Caco-2 (cell line): ENCODE measurements at regions not wholly inside any gene's neighbourhood (a gene's known extent, or its start where the extent isn't known, plus 50 kb on each side); places are given as distances from the start of the nearest gene placed in this dataset.

Experiments used
- BruUV-seq: library from RNA; stranded (reverse); fragments of 400-500 nt; replicated peaks from 2 replicates; lab custom pipeline; 2021; lab: Mats Ljungman, UMichigan
- CTCF ChIA-PET: fragments of 300-600 bp; sonication (Branson Sonifier 250); formaldehyde crosslinking; loops from one replicate; lab custom pipeline; 2022; ENCODE audit warnings: antibody characterized with exemption; lab: Charles Lee
- POLR2A ChIA-PET: fragments of 300-600 bp; sonication (Branson Sonifier 250); formaldehyde crosslinking; loops from one replicate; lab custom pipeline; 2022; ENCODE audit warnings: antibody characterized with exemption; lab: Charles Lee
- DNase-seq, 2 experiments: peaks; one replicate each; pipeline versions ENCODE4 v3.0.0 to v3.0.0-alpha.2; 2020 to 2022
- H3K27me3 ChIP-seq: replicated peaks from 2 replicates; pipeline ENCODE4 v1.6.0; 2011; ENCODE audit warnings: low read length; ENCODE audit not compliant: control insufficient read depth, insufficient read depth
- H3K36me3 ChIP-seq: 2 replicates; pipeline ENCODE4 v1.5.1; 2011; ENCODE audit warnings: low read length; ENCODE audit not compliant: control insufficient read depth, insufficient read depth
- H3K4me1 ChIP-seq: fragments of 250-450 bp; sonication (Bioruptor Pico); 2 replicates; pipeline ENCODE4 v1.5.1; 2020; ENCODE audit warnings: mild to moderate bottlenecking
- H3K4me3 ChIP-seq: 2 replicates; pipeline ENCODE4 v1.5.1; 2011; ENCODE audit warnings: low read depth, mild to moderate bottlenecking, control low read depth, low read length
- H3K9me3 ChIP-seq: fragments of 250-450 bp; sonication (Bioruptor Pico); 2 replicates; pipeline ENCODE4 v1.5.1; 2020; ENCODE audit warnings: mild to moderate bottlenecking, moderate library complexity
- H3K27ac Mint-ChIP-seq: one replicate; pipeline ENCODE4 v1.8.0; 2022; ENCODE audit warnings: mixed read lengths; ENCODE audit not compliant: unreplicated experiment
- H3K27me3 Mint-ChIP-seq: one replicate; pipeline ENCODE4 v1.8.0; 2022; ENCODE audit warnings: mixed read lengths; ENCODE audit not compliant: insufficient read depth, unreplicated experiment
- H3K36me3 Mint-ChIP-seq: one replicate; pipeline ENCODE4 v1.8.0; 2022; ENCODE audit warnings: mild to moderate bottlenecking, mixed read lengths; ENCODE audit not compliant: insufficient read depth, unreplicated experiment
- H3K4me1 Mint-ChIP-seq: one replicate; pipeline ENCODE4 v1.8.0; 2022; ENCODE audit warnings: low read depth, mixed read lengths; ENCODE audit not compliant: unreplicated experiment
- H3K4me3 Mint-ChIP-seq: one replicate; pipeline ENCODE4 v1.8.0; 2022; ENCODE audit warnings: mild to moderate bottlenecking, moderate library complexity, mixed read lengths; ENCODE audit not compliant: unreplicated experiment
- H3K9me3 Mint-ChIP-seq: one replicate; pipeline ENCODE4 v1.8.0; 2022; ENCODE audit warnings: mixed read lengths; ENCODE audit not compliant: unreplicated experiment
- CTCF ChIP-seq, 2 experiments: fragments of 200-600 bp in 1 of 2; IDR thresholded peaks; 1 replicate in 1 of 2; 2 replicates in 1 of 2; pipeline versions ENCODE4 v1.5.1 to v1.8.0; 2011 to 2022; ENCODE audit warnings: antibody characterized with exemption in 1 of 2, control low read depth in 1 of 2, inconsistent platforms in 1 of 2, low read depth in 1 of 2, low read length in 1 of 2, mild to moderate bottlenecking in 1 of 2, moderate library complexity in 1 of 2; ENCODE audit not compliant: insufficient read depth in 1 of 2, severe bottlenecking in 1 of 2, unreplicated experiment in 1 of 2
- intact Hi-C: fragments of 100-400 bp; cut with micrococcal nuclease; formaldehyde crosslinking; loops from one replicate; pipeline ENCODE4 v1.10.0; 2022; ENCODE audit not compliant: unreplicated experiment

GRCh38 chr11:71145368-71145767 lies 107.0 kb downstream of the SHANK2 start:
- H3K36me3 Mint-ChIP-seq = peaks cover 66% of the 10 kb centered on the region
- no peaks in the 10 kb centered on the region for H3K9me3 ChIP-seq
- intact Hi-C loops = no loop called here
- no peak for DNase-seq
- H3K4me3 Mint-ChIP-seq = no peak overlapping the region
- TF ChIP-seq CTCF (IDR thresholded peaks at IDR 0.05; ENCODE audit: insufficient read depth in 1 of 2, low read depth in 1 of 2, low read length in 1 of 2, severe bottlenecking in 1 of 2, unreplicated experiment in 1 of 2) = no peak
- POLR2A ChIA-PET = no interaction called here
- H3K9me3 Mint-ChIP-seq = no peaks in the 10 kb centered on the region
- no peaks in the 10 kb centered on the region for H3K27me3 Mint-ChIP-seq
- BruUV-seq = no TSS peak
- no peaks in the 10 kb centered on the region for H3K27me3 ChIP-seq
- H3K27ac Mint-ChIP-seq = no peak overlapping the region
- H3K36me3 ChIP-seq = peaks cover 5% of the 10 kb centered on the region; the same call in 1 of the 2 replicates
- no peaks in the 10 kb centered on the region for H3K4me1 Mint-ChIP-seq
- no peak overlapping the region for H3K4me3 ChIP-seq
- CTCF ChIA-PET = no interaction called here
- no peaks in the 10 kb centered on the region for H3K4me1 ChIP-seq

GRCh38 chr11:71144736-71145135 lies 107.6 kb downstream of the SHANK2 start:
- Mint-ChIP-seq H3K27me3 (no peaks in the 10 kb centered on the region), H3K4me1 (no peaks in the 10 kb centered on the region), H3K4me3 (no peak overlapping the region), H3K27ac (no peak overlapping the region), H3K36me3 (peaks cover 70% of the 10 kb centered on the region), H3K9me3 (no peaks in the 10 kb centered on the region)
- Histone ChIP-seq H3K27me3 (no peaks in the 10 kb centered on the region), H3K4me1 (no peaks in the 10 kb centered on the region), H3K4me3 (no peak overlapping the region), H3K9me3 (no peaks in the 10 kb centered on the region), H3K36me3 (peaks cover 5% of the 10 kb centered on the region; the same call in 1 of the 2 replicates)
- DNase-seq = no peak
- no peak for TF ChIP-seq CTCF (IDR thresholded peaks at IDR 0.05; ENCODE audit: insufficient read depth in 1 of 2, low read depth in 1 of 2, low read length in 1 of 2, severe bottlenecking in 1 of 2, unreplicated experiment in 1 of 2)
- CTCF ChIA-PET = no interaction called here
- intact Hi-C loops = no loop called here
- BruUV-seq = no TSS peak
- POLR2A ChIA-PET = no interaction called here

- Histone ChIP-seq H3K36me3 (peaks cover 5% of the 10 kb centered on the region; the same call in 1 of the 2 replicates), H3K4me1 (no peaks in the 10 kb centered on the region), H3K9me3 (no peaks in the 10 kb centered on the region), H3K4me3 (no peak overlapping the region), H3K27me3 (no peaks in the 10 kb centered on the region)
- DNase-seq = no peak
- POLR2A ChIA-PET = no interaction called here
- no peaks in the 10 kb centered on the region for H3K4me1 Mint-ChIP-seq
- H3K27me3 Mint-ChIP-seq = no peaks in the 10 kb centered on the region
- H3K27ac Mint-ChIP-seq = no peak overlapping the region
- no TSS peak for BruUV-seq
- intact Hi-C loops = no loop called here
- CTCF ChIA-PET = no interaction called here
- TF ChIP-seq CTCF (IDR thresholded peaks at IDR 0.05; ENCODE audit: insufficient read depth in 1 of 2, low read depth in 1 of 2, low read length in 1 of 2, severe bottlenecking in 1 of 2, unreplicated experiment in 1 of 2) = no peak
- no peaks in the 10 kb centered on the region for H3K9me3 Mint-ChIP-seq
- peaks cover 69% of the 10 kb centered on the region for H3K36me3 Mint-ChIP-seq
- H3K4me3 Mint-ChIP-seq = no peak overlapping the region
Measured at GRCh38 chr11:71144010-71144409, 108.4 kb downstream of the SHANK2 start.
